SH-SY5Y (cell line): ENCODE measurements at regions not wholly inside any gene's neighbourhood (a gene's known extent, or its start where the extent isn't known, plus 50 kb on each side); places are given as distances from the start of the nearest gene placed in this dataset.

ENCODE experiments used
- GATA2 ChIP-seq: IDR thresholded peaks from 2 replicates; pipeline ENCODE4 v1.6.1; 2011; ENCODE audit warnings: mild to moderate bottlenecking, low read depth, low read length
- GATA3 ChIP-seq: IDR thresholded peaks from 2 replicates; pipeline ENCODE4 v1.6.1; 2011; ENCODE audit warnings: low read depth, mild to moderate bottlenecking, low read length, moderate library complexity

- no peak for TF ChIP-seq GATA2
- TF ChIP-seq GATA3, result no peak
Measured at GRCh38 chr11:95367726-95368125, 136.7 kb upstream of the SESN3 start.

GRCh38 chr11:95365348-95365747, 134.3 kb upstream of the SESN3 start:
- TF ChIP-seq GATA3, result no peak
- no peak for TF ChIP-seq GATA2

DNA sequence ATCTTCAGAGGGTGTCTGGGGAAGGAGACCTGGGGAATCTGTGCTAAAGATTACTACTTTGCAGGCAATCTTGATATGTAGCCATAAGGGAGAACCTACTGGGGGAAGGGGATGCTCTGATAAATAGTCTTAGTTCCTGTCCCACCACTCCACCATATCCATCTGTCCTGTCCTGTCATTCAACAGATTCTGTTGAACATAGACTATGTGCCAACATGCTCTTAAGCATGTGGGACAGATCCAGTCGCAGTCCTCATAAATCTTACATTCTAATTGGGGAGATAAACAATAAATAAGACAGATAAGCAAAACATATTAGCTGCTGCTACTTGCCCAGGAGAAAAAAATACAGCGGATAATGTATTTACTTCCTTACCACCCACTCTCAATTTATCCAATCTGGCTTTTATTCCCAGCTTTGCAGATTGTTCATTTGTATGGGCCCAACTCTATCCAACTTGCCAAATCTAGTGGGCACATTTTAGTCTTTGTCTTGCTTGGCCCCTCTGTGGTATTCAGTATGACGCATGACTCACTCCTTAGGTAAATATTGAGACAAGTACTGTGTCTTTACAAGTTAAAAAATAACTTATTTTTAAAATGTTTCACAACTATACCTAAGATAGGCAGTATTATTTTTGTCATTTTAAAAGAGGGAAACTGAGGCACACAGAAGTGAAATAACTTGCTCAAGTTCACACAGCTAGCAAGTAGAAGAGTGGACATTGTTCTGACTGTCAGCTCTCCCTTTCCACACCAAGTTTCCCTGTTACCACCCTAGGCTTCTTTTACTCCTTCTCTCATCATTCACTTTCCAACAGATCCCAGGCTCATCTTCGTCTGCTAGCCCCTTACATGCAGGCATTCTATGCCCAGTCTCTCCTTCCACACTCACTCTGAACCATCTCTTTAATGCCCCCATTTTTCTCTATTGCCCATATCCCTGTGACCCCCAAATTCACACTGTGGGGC, 133.6 kb upstream of the SESN3 start:
- TF ChIP-seq GATA3 (no peak), GATA2 (0 out of 2 replicates have a peak, but pooled peaks have one; percentile 4)

DNA sequence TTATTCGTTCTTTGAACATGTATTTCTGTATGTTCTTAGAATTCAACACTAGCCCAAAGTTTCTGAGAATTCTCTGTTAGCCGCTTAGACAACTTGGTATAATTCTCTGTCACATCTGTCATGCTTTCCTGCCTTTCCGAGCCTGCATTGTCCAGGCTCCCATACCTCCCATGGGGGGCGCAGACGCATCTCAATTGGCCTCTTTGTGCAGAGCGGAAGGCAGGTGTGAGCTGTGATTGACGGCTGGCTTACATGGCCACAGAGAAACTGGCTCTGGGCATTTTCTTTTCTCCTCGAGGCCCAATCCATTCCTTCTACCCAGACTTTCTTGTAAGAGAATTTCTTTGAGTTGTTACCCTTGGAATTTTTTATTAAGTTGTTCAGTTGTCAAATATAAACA, 132.7 kb upstream of the SESN3 start:
- TF ChIP-seq GATA2, result no peak
- TF ChIP-seq GATA3, result no peak

DNA sequence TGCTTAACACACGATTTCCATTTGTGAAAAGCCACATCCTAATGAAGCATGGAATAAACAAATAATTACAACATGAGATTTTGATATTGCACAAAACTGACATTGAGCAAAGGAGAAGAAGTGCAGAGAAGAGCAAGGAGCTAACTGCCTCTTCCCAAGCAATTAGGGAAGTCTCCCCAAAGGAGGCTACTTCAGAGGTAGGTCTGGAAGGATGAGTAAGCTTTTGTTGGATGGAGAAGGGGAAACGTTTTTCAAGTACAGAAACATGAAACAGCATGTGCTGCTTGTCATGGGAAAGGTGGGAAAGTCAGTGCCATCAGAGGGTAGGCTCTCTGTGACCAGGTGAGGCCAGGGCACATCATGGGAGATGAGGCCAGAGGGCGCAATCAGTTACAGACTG, 132.2 kb upstream of the SESN3 start:
- no peak for TF ChIP-seq GATA3

DNA sequence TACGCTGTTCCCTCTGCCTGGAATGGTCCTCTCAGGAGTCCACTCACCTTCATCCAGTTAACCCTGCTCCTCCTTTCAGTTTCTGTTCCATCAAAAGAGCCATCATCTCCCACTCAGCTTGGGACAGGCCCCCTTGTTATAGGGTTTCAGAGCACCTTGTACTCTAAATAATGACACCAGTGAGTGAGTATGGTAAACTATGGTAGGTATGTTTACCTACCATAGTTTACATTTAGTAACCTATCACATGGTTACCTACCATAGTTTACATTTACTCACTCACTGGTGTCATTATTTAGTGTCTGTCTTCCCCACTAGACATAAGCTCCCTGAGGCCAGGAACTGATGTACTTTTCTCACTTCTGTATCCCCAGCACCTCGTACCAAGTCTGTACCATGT, 130.2 kb upstream of the SESN3 start:
- no peak for TF ChIP-seq GATA3
- TF ChIP-seq GATA2, result no peak

DNA sequence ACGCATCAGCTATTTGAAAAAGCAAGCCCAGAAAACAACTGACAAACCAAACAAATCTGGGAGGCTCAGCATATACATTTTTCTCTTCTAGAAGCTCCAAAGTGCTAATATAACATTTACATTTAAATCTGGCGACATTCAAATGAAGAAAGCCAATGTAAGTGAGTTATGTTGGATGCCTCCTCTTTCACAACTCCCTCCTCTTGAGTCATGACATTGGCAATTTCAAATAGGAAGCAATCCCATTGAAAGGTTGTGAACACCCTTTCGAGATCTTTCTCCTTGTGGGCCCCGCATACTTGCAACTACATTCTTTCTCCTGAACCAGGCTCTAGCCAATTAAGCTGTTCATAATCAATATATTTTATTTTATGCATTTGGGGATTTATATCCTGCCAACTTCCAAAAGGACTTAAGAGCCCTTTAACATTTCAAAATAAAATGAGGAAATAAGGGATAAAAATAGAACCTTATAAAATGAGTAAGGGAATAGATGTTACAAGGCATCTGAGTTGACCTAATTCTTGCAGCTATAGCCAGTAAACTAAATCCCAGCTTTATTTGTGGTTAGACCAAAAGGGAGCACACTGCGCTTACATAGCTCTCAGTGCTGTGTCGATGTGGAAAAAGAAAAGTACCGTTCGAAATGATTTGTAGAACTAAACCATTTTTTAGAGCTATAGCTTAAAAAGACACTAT, 129.5 kb upstream of the SESN3 start:
- TF ChIP-seq GATA2 (no peak), GATA3 (no peak)

DNA sequence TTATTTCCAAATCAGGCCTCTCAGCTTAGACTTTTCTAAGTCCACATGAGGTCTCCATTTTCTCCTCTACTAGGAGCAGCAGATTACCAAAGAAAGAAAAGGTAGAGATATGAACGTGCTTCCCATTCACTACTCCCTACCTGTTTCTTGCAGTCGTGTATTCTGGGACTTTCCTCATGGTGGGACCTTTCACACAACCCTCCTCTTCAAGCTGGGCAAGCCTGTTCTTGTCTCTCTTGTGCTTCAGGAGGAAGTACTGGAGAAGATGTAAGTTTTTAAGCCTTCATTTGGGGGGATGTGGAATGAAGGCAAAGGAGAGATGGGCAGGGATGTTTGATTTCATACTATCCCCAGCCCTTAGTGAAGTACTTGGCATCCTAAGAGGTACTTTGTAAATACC, 128.8 kb upstream of the SESN3 start:
- TF ChIP-seq GATA3 (no peak), GATA2 (no peak)

DNA sequence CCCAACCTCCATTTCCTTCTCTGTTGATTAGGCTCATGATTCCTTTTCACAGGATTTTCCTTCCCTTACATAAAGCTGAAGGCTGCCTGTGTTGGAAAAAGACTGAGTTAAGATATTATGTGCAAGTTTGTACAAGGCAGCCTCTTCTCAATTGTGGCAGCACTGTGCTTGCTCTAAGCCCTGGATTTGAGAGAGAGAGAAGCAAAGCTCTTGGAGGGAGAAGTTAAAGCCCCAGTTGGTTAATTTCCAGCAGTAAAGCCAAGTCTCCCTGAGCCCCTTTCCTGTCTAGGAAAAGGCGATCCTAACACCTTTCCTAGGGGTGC, 128.3 kb upstream of the SESN3 start:
- no peak for TF ChIP-seq GATA2
- no peak for TF ChIP-seq GATA3

- TF ChIP-seq GATA3 (no peak), GATA2 (no peak)
Measured at GRCh38 chr11:95358511-95359340, 127.7 kb upstream of the SESN3 start.

GRCh38 chr11:95354304-95354703, 123.3 kb upstream of the SESN3 start:
- TF ChIP-seq GATA2 (no peak), GATA3 (no peak)

DNA sequence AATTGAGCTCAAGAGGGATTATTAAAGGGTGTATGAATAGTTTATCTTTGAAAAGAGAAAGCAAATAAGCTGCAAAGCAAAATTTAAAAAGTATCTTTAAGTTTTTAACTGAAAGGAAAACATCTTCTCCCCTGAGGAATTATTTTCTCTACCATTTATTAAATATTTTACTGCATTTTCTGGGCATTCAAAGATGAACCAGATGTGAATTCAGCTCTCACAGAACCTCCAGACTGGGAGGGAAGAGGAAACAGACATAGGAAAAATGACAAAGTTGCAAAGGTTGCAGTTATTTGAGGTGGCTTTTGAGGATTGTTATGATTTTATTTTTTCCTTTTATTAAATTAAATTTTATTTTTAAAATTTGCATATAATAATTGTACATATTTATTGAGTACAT, 122.7 kb upstream of the SESN3 start:
- TF ChIP-seq GATA2 (no peak), GATA3 (no peak)

GRCh38 chr11:95352733-95353346, 121.8 kb upstream of the SESN3 start:
- TF ChIP-seq GATA3 (no peak), GATA2 (no peak)

DNA sequence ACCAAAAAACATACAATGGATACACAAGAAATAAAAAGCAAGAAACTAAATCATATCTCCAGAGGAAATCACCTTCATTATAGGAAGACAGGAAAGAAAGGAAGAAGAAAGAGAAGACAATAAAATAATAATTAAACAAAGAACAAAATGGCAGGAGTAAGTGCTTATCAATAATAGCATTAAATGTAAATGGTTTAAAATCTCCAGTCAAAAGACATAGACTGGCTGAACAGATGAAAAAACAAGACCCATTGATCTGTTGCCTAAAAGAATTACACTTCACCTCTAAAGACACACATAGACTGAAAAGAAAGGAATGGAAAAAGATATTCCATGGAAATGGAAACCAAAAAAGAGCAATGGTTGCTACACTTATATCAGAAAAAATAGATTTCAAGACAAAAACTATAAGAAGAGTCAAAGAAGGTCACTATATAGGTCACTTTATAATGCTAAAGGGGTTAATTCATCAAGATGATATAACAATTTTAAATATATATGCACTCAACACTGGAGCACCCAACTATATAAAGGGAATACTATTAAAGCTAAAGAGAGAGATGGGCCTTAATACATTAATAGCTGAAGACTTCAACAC, 118.4 kb upstream of the SESN3 start:
- TF ChIP-seq GATA3, result no peak
- TF ChIP-seq GATA2, result no peak
